IMR-90 (cell line): ENCODE measurements at regions not wholly inside any gene's neighbourhood (a gene's known extent, or its start where the extent isn't known, plus 50 kb on each side); places are given as distances from the start of the nearest gene placed in this dataset.

Source experiments
- ATAC-seq: fragments of 200-7000 bp; cut with Tn5 transposase; 2 replicates; pipeline ENCODE4 v1.9.1; 2020; ENCODE audit warnings: low read depth, mild to moderate bottlenecking, moderate library complexity
- BruUV-seq: library from RNA; stranded (reverse); fragments of 400-500 nt; replicated peaks from 2 replicates; lab custom pipeline; 2021; lab: Mats Ljungman, UMichigan
- CTCF ChIA-PET: fragments of 300-600 bp; formaldehyde crosslinking; extraction: SDS; loops from one replicate; lab custom pipeline; 2021; ENCODE audit warnings: antibody characterized with exemption; lab: Yijun Ruan, JAX
- POLR2A ChIA-PET: fragments of 300-600 bp; sonication (Branson Sonifier 250); formaldehyde crosslinking; loops from one replicate; lab custom pipeline; 2022; ENCODE audit warnings: antibody characterized with exemption; ENCODE audit not compliant: unreplicated experiment; lab: Charles Lee
- DNase-seq: peaks from one replicate; pipeline ENCODE4 v3.0.0; 2013
- H2AFZ ChIP-seq: replicated peaks from 2 replicates; pipeline ENCODE3; 2013; ENCODE audit warnings: low read length, mild to moderate bottlenecking; ENCODE audit not compliant: poor library complexity
- H2AK5ac ChIP-seq: 2 replicates; pipeline ENCODE4 v1.6.1; 2013; ENCODE audit warnings: low read depth, low read length, inconsistent platforms
- H2AK9ac ChIP-seq: replicated peaks from 2 replicates; pipeline ENCODE3; 2013; ENCODE audit warnings: mild to moderate bottlenecking, low read depth, low read length, moderate library complexity; ENCODE audit not compliant: poor library complexity
- H2BK120ac ChIP-seq: 2 replicates; pipeline ENCODE4 v1.6.1; 2013; ENCODE audit warnings: low read depth, low read length, inconsistent platforms
- H2BK15ac ChIP-seq: 3 replicates; pipeline ENCODE4 v1.6.1; 2013; ENCODE audit warnings: low read depth, low read length, inconsistent platforms
- H2BK20ac ChIP-seq: 2 replicates; pipeline ENCODE4 v1.6.1; 2013; ENCODE audit warnings: low read depth, mild to moderate bottlenecking, inconsistent platforms, low read length, moderate library complexity
- H2BK5ac ChIP-seq: 2 replicates; pipeline ENCODE4 v1.6.1; 2013; ENCODE audit warnings: mild to moderate bottlenecking, low read depth, low read length, inconsistent platforms; ENCODE audit not compliant: poor library complexity, severe bottlenecking
- H3K14ac ChIP-seq: replicated peaks from 2 replicates; pipeline ENCODE4 v1.6.1; 2013; ENCODE audit warnings: low read depth, low read length, inconsistent platforms
- H3K18ac ChIP-seq: 2 replicates; pipeline ENCODE4 v1.6.1; 2013; ENCODE audit warnings: low read depth, low read length, control low read depth
- H3K23ac ChIP-seq: 2 replicates; pipeline ENCODE4 v1.6.1; 2013; ENCODE audit warnings: low read depth, low read length, inconsistent platforms
- H3K27ac ChIP-seq: 2 replicates; pipeline ENCODE4 v1.5.1; 2013; ENCODE audit warnings: mild to moderate bottlenecking, control low read depth, low read length; ENCODE audit not compliant: insufficient read depth
- H3K27me3 ChIP-seq: 2 replicates; pipeline ENCODE4 v1.6.1; 2013; ENCODE audit warnings: low read length; ENCODE audit not compliant: control insufficient read depth, insufficient read depth
- H3K36me3 ChIP-seq: 2 replicates; pipeline ENCODE4 v1.6.1; 2013; ENCODE audit warnings: low read length, mixed read lengths; ENCODE audit not compliant: control insufficient read depth, insufficient read depth
- H3K4ac ChIP-seq: 2 replicates; pipeline ENCODE4 v1.6.1; 2013; ENCODE audit warnings: low read depth, low read length, inconsistent platforms
- H3K4me1 ChIP-seq: 2 replicates; pipeline ENCODE4 v1.6.1; 2013; ENCODE audit warnings: low read length, mixed read lengths; ENCODE audit not compliant: control insufficient read depth, insufficient read depth
- H3K4me2 ChIP-seq: 2 replicates; pipeline ENCODE4 v1.6.1; 2013; ENCODE audit warnings: low read depth, mild to moderate bottlenecking, control low read depth, low read length, moderate library complexity
- H3K4me3 ChIP-seq: 2 replicates; pipeline ENCODE4 v1.5.1; 2013; ENCODE audit warnings: low read depth, mild to moderate bottlenecking, control low read depth, low read length, moderate library complexity; ENCODE audit not compliant: insufficient read depth
- H3K56ac ChIP-seq: 2 replicates; pipeline ENCODE4 v1.6.1; 2013; ENCODE audit warnings: low read length, inconsistent platforms; ENCODE audit not compliant: insufficient read depth; ENCODE audit errors: extremely low read depth
- H3K79me1 ChIP-seq, 2 experiments: 2 replicates each; pipeline ENCODE4 v1.6.1; 2013; ENCODE audit warnings: low read length in 2 of 2, inconsistent platforms in 1 of 2, low read depth in 1 of 2
- H3K9ac ChIP-seq: 2 replicates; pipeline ENCODE4 v1.6.1; 2013; ENCODE audit warnings: low read depth, low read length, control low read depth
- H3K9me1 ChIP-seq: 2 replicates; pipeline ENCODE4 v1.6.1; 2013; ENCODE audit warnings: low read length, inconsistent platforms; ENCODE audit not compliant: insufficient read depth
- H3K9me3 ChIP-seq: 2 replicates; pipeline ENCODE4 v1.6.1; 2013; ENCODE audit warnings: low read length; ENCODE audit not compliant: control insufficient read depth, insufficient read depth
- H4K20me1 ChIP-seq: 2 replicates; pipeline ENCODE4 v1.6.1; 2013; ENCODE audit warnings: low read length, inconsistent platforms; ENCODE audit not compliant: insufficient read depth
- H4K5ac ChIP-seq: 2 replicates; pipeline ENCODE4 v1.6.1; 2013; ENCODE audit warnings: mild to moderate bottlenecking, low read depth, low read length, control low read depth
- H4K8ac ChIP-seq, 2 experiments: 2 replicates each; pipeline ENCODE4 v1.6.1; 2013; ENCODE audit warnings: low read depth in 2 of 2, low read length in 2 of 2, control low read depth in 1 of 2, inconsistent platforms in 1 of 2
- H4K91ac ChIP-seq: 2 replicates; pipeline ENCODE4 v1.6.1; 2013; ENCODE audit warnings: low read depth, low read length, inconsistent platforms; ENCODE audit not compliant: insufficient read depth
- BHLHE40 ChIP-seq: fragments of 150-350 bp; IDR thresholded peaks from 2 replicates; pipeline ENCODE4 v1.6.1; 2016; ENCODE audit warnings: mild to moderate bottlenecking, low read depth, low read length
- CEBPB ChIP-seq: IDR thresholded peaks from 2 replicates; pipeline ENCODE4 v1.6.1; 2012; ENCODE audit warnings: low read depth, low read length, improper control_type of control experiment
- CHD1 ChIP-seq: IDR thresholded peaks from 2 replicates; pipeline ENCODE4 v1.6.1; 2012; ENCODE audit warnings: low read depth, low read length, improper control_type of control experiment
- FOS ChIP-seq: fragments of 150-350 bp; IDR thresholded peaks from 2 replicates; pipeline ENCODE4 v1.6.1; 2016; ENCODE audit warnings: low read depth, low read length
- MAFK ChIP-seq: IDR thresholded peaks from 2 replicates; pipeline ENCODE4 v1.6.1; 2012; ENCODE audit warnings: low read depth, low read length, improper control_type of control experiment
- MAZ ChIP-seq: IDR thresholded peaks from 2 replicates; pipeline ENCODE4 v1.6.1; 2012; ENCODE audit warnings: low read depth, mild to moderate bottlenecking, low read length, improper control_type of control experiment, moderate library complexity, borderline replicate concordance
- MXI1 ChIP-seq: IDR thresholded peaks from 2 replicates; pipeline ENCODE4 v1.6.1; 2012; ENCODE audit warnings: low read depth, mild to moderate bottlenecking, low read length, moderate library complexity, borderline replicate concordance
- NFE2L2 ChIP-seq: fragments of 150-350 bp; IDR thresholded peaks from 2 replicates; pipeline ENCODE4 v1.6.1; 2016; ENCODE audit warnings: low read depth, mild to moderate bottlenecking, low read length
- POLR2A ChIP-seq: IDR thresholded peaks from 2 replicates; pipeline ENCODE4 v1.6.1; 2012; ENCODE audit warnings: mild to moderate bottlenecking, low read depth, low read length
- RAD21 ChIP-seq: IDR thresholded peaks from 2 replicates; pipeline ENCODE4 v1.6.1; 2012; ENCODE audit warnings: low read length, improper control_type of control experiment
- RCOR1 ChIP-seq: IDR thresholded peaks from 2 replicates; pipeline ENCODE4 v1.6.1; 2012; ENCODE audit warnings: mild to moderate bottlenecking, low read length, improper control_type of control experiment; ENCODE audit not compliant: insufficient replicate concordance
- RFX5 ChIP-seq: IDR thresholded peaks from 2 replicates; pipeline ENCODE4 v1.8.0; 2012; ENCODE audit warnings: low read depth, mild to moderate bottlenecking, low read length, moderate library complexity
- SMC3 ChIP-seq: fragments of 150-350 bp; IDR thresholded peaks from 2 replicates; pipeline ENCODE4 v1.6.1; 2016; ENCODE audit warnings: low read depth, mild to moderate bottlenecking, antibody characterized with exemption, low read length, moderate library complexity
- WGBS, 2 experiments: methylation state at CpG; one replicate each; pipeline versions ENCODE4 v1.1.5 to v1.1.7; 2013; ENCODE audit warnings: missing lambda C conversion rate in 2 of 2; ENCODE audit not compliant: insufficient read length in 1 of 2; ENCODE audit errors: extremely low coverage in 2 of 2; 5-methylcytosine and 5-hydroxymethylcytosine counted together
- dilution Hi-C: fragments of 300-500 bp; cut with HindIII; formaldehyde crosslinking; loops from one replicate; pipeline ENCODE4 v1.14.3; 2018; ENCODE audit warnings: low sequenced_read_pairs; ENCODE audit not compliant: unreplicated experiment
- in situ Hi-C: fragments of 300-500 bp; cut with MboI; formaldehyde crosslinking; loops from 3 replicates; pipeline ENCODE4 v1.14.3; 2019; ENCODE audit warnings: low sequenced_read_pairs, inconsistent platforms, mixed read lengths
- intact Hi-C: fragments of 100-400 bp; cut with micrococcal nuclease; formaldehyde crosslinking; loops from 2 replicates; pipeline ENCODE4 v1.10.0; 2022
- TF ChIP-seq, protein P1 (sequence below): conservative IDR thresholded peaks from 2 replicates; pipeline ENCODE4 v1.5.1; 2012; ENCODE audit warnings: mild to moderate bottlenecking, low read depth, low read length, improper control_type of control experiment
- TF ChIP-seq, protein P2 (sequence below): fragments of 150-350 bp; IDR thresholded peaks from 2 replicates; pipeline ENCODE4 v1.6.1; 2017; ENCODE audit warnings: mild to moderate bottlenecking, antibody characterized with exemption, low read length, low read depth
- TF ChIP-seq, protein P3 (sequence below): fragments of 150-350 bp; IDR thresholded peaks from 2 replicates; pipeline ENCODE4 v1.6.1; 2016; ENCODE audit warnings: low read depth, mild to moderate bottlenecking, low read length, moderate library complexity, borderline replicate concordance

DNA sequence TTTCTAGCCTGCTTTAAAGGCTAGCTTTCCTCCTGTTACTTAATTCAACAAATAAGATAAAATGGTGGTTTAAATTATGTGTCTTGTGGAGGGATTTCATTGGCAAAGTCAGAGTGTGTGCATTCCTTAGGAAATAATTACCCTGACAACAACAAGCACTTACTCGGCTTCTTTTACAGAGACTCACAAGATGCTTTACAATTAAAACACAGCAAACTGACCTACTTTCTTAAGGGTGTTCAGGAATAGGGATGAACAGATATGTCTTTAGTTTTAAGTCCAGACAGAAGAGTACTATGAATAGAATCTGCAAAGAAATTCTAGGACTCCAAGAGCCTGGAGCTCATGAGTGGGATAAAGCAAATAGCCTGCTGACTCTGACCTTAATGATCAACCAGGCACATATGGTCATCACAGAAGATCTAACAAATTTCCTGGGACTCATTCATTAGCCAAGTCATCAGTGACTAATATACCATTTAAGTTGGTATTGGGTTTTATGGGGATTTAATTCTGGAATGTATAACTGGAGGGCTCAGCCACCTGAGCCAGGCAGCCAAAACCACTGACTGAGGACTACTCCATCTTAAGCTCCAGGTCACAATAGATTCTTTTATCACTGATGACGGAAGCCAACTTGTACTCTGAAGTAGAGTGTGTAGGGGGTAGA is 161.8 kb upstream of the RIMS1 start:
- Histone ChIP-seq H3K4ac (no peak overlapping the region), H3K4me3 (no peak overlapping the region), H3K9me3 (no peaks in the 10 kb centered on the region), H4K20me1 (no peaks in the 10 kb centered on the region), H3K27me3 (no peaks in the 10 kb centered on the region; the same call in 1 of the 2 replicates), H2BK120ac (no peak overlapping the region), H3K9ac (no peak overlapping the region), H3K79me1 (no peaks in the 10 kb centered on the region), H4K5ac (no peak overlapping the region), H3K56ac (no peak overlapping the region), H3K4me2 (no peak overlapping the region), H2AK9ac (no peak overlapping the region), H4K8ac (no peak overlapping the region), H2BK5ac (no peak overlapping the region), H3K27ac (no peak overlapping the region), H3K23ac (no peak overlapping the region), H2AFZ (no peak overlapping the region), H3K36me3 (no peaks in the 10 kb centered on the region), H2BK15ac (no peak overlapping the region), H4K91ac (no peak overlapping the region), H3K18ac (no peak overlapping the region), H2AK5ac (no peak overlapping the region), H2BK20ac (no peak overlapping the region), H3K14ac (no peak overlapping the region), H3K4me1 (no peaks in the 10 kb centered on the region), H3K9me1 (no peaks in the 10 kb centered on the region)
- WGBS, 2 experiments = no CpG with 5 or more reads among the region's 2 CpGs
- ChIA-PET CTCF (no interaction called here), POLR2A (no interaction called here)
- no TSS peak for BruUV-seq
- ATAC-seq (no peak), DNase-seq (no peak)
- TF ChIP-seq, protein P1, sequence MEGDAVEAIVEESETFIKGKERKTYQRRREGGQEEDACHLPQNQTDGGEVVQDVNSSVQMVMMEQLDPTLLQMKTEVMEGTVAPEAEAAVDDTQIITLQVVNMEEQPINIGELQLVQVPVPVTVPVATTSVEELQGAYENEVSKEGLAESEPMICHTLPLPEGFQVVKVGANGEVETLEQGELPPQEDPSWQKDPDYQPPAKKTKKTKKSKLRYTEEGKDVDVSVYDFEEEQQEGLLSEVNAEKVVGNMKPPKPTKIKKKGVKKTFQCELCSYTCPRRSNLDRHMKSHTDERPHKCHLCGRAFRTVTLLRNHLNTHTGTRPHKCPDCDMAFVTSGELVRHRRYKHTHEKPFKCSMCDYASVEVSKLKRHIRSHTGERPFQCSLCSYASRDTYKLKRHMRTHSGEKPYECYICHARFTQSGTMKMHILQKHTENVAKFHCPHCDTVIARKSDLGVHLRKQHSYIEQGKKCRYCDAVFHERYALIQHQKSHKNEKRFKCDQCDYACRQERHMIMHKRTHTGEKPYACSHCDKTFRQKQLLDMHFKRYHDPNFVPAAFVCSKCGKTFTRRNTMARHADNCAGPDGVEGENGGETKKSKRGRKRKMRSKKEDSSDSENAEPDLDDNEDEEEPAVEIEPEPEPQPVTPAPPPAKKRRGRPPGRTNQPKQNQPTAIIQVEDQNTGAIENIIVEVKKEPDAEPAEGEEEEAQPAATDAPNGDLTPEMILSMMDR = no peak
- TF ChIP-seq CEBPB = no peak
- TF ChIP-seq MAFK = no peak
- no peak for TF ChIP-seq BHLHE40
- no peak for TF ChIP-seq MAZ
- no peak for TF ChIP-seq MXI1
- TF ChIP-seq, protein P2, sequence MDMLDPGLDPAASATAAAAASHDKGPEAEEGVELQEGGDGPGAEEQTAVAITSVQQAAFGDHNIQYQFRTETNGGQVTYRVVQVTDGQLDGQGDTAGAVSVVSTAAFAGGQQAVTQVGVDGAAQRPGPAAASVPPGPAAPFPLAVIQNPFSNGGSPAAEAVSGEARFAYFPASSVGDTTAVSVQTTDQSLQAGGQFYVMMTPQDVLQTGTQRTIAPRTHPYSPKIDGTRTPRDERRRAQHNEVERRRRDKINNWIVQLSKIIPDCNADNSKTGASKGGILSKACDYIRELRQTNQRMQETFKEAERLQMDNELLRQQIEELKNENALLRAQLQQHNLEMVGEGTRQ = no peak
- TF ChIP-seq FOS = no peak
- TF ChIP-seq RFX5 = no peak
- no peak for TF ChIP-seq RAD21
- no peak for TF ChIP-seq CHD1
- TF ChIP-seq NFE2L2 = no peak
- TF ChIP-seq RCOR1 = no peak
- TF ChIP-seq, protein P3, sequence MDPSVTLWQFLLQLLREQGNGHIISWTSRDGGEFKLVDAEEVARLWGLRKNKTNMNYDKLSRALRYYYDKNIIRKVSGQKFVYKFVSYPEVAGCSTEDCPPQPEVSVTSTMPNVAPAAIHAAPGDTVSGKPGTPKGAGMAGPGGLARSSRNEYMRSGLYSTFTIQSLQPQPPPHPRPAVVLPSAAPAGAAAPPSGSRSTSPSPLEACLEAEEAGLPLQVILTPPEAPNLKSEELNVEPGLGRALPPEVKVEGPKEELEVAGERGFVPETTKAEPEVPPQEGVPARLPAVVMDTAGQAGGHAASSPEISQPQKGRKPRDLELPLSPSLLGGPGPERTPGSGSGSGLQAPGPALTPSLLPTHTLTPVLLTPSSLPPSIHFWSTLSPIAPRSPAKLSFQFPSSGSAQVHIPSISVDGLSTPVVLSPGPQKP = no peak
- no peak for TF ChIP-seq POLR2A
- no peak for TF ChIP-seq SMC3
- intact Hi-C loops = no loop called here
- dilution Hi-C loops = no loop called here
- in situ Hi-C loops = no loop called here
